IMR-90 (cell line): ENCODE measurements at regions not wholly inside any gene's neighbourhood (a gene's known extent, or its start where the extent isn't known, plus 50 kb on each side); places are given as distances from the start of the nearest gene placed in this dataset.

Experiments
- ATAC-seq: fragments of 200-7000 bp; cut with Tn5 transposase; 2 replicates; pipeline ENCODE4 v1.9.1; 2020; ENCODE audit warnings: low read depth, mild to moderate bottlenecking, moderate library complexity
- BruUV-seq: library from RNA; stranded (reverse); fragments of 400-500 nt; replicated peaks from 2 replicates; lab custom pipeline; 2021; lab: Mats Ljungman, UMichigan
- CTCF ChIA-PET: fragments of 300-600 bp; formaldehyde crosslinking; extraction: SDS; loops from one replicate; lab custom pipeline; 2021; ENCODE audit warnings: antibody characterized with exemption; lab: Yijun Ruan, JAX
- POLR2A ChIA-PET: fragments of 300-600 bp; sonication (Branson Sonifier 250); formaldehyde crosslinking; loops from one replicate; lab custom pipeline; 2022; ENCODE audit warnings: antibody characterized with exemption; ENCODE audit not compliant: unreplicated experiment; lab: Charles Lee
- DNase-seq: peaks from one replicate; pipeline ENCODE4 v3.0.0; 2013
- H2AFZ ChIP-seq: replicated peaks from 2 replicates; pipeline ENCODE3; 2013; ENCODE audit warnings: low read length, mild to moderate bottlenecking; ENCODE audit not compliant: poor library complexity
- H2AK5ac ChIP-seq: 2 replicates; pipeline ENCODE4 v1.6.1; 2013; ENCODE audit warnings: low read depth, low read length, inconsistent platforms
- H2AK9ac ChIP-seq: replicated peaks from 2 replicates; pipeline ENCODE3; 2013; ENCODE audit warnings: mild to moderate bottlenecking, low read depth, low read length, moderate library complexity; ENCODE audit not compliant: poor library complexity
- H2BK120ac ChIP-seq: 2 replicates; pipeline ENCODE4 v1.6.1; 2013; ENCODE audit warnings: low read depth, low read length, inconsistent platforms
- H2BK15ac ChIP-seq: 3 replicates; pipeline ENCODE4 v1.6.1; 2013; ENCODE audit warnings: low read depth, low read length, inconsistent platforms
- H2BK20ac ChIP-seq: 2 replicates; pipeline ENCODE4 v1.6.1; 2013; ENCODE audit warnings: low read depth, mild to moderate bottlenecking, inconsistent platforms, low read length, moderate library complexity
- H2BK5ac ChIP-seq: 2 replicates; pipeline ENCODE4 v1.6.1; 2013; ENCODE audit warnings: mild to moderate bottlenecking, low read depth, low read length, inconsistent platforms; ENCODE audit not compliant: poor library complexity, severe bottlenecking
- H3K14ac ChIP-seq: replicated peaks from 2 replicates; pipeline ENCODE4 v1.6.1; 2013; ENCODE audit warnings: low read depth, low read length, inconsistent platforms
- H3K18ac ChIP-seq: 2 replicates; pipeline ENCODE4 v1.6.1; 2013; ENCODE audit warnings: low read depth, low read length, control low read depth
- H3K23ac ChIP-seq: 2 replicates; pipeline ENCODE4 v1.6.1; 2013; ENCODE audit warnings: low read depth, low read length, inconsistent platforms
- H3K27ac ChIP-seq: 2 replicates; pipeline ENCODE4 v1.5.1; 2013; ENCODE audit warnings: mild to moderate bottlenecking, control low read depth, low read length; ENCODE audit not compliant: insufficient read depth
- H3K27me3 ChIP-seq: 2 replicates; pipeline ENCODE4 v1.6.1; 2013; ENCODE audit warnings: low read length; ENCODE audit not compliant: control insufficient read depth, insufficient read depth
- H3K36me3 ChIP-seq: 2 replicates; pipeline ENCODE4 v1.6.1; 2013; ENCODE audit warnings: low read length, mixed read lengths; ENCODE audit not compliant: control insufficient read depth, insufficient read depth
- H3K4ac ChIP-seq: 2 replicates; pipeline ENCODE4 v1.6.1; 2013; ENCODE audit warnings: low read depth, low read length, inconsistent platforms
- H3K4me1 ChIP-seq: 2 replicates; pipeline ENCODE4 v1.6.1; 2013; ENCODE audit warnings: low read length, mixed read lengths; ENCODE audit not compliant: control insufficient read depth, insufficient read depth
- H3K4me2 ChIP-seq: 2 replicates; pipeline ENCODE4 v1.6.1; 2013; ENCODE audit warnings: low read depth, mild to moderate bottlenecking, control low read depth, low read length, moderate library complexity
- H3K4me3 ChIP-seq: 2 replicates; pipeline ENCODE4 v1.5.1; 2013; ENCODE audit warnings: low read depth, mild to moderate bottlenecking, control low read depth, low read length, moderate library complexity; ENCODE audit not compliant: insufficient read depth
- H3K56ac ChIP-seq: 2 replicates; pipeline ENCODE4 v1.6.1; 2013; ENCODE audit warnings: low read length, inconsistent platforms; ENCODE audit not compliant: insufficient read depth; ENCODE audit errors: extremely low read depth
- H3K79me1 ChIP-seq, 2 experiments: 2 replicates each; pipeline ENCODE4 v1.6.1; 2013; ENCODE audit warnings: low read length in 2 of 2, inconsistent platforms in 1 of 2, low read depth in 1 of 2
- H3K9ac ChIP-seq: 2 replicates; pipeline ENCODE4 v1.6.1; 2013; ENCODE audit warnings: low read depth, low read length, control low read depth
- H3K9me1 ChIP-seq: 2 replicates; pipeline ENCODE4 v1.6.1; 2013; ENCODE audit warnings: low read length, inconsistent platforms; ENCODE audit not compliant: insufficient read depth
- H3K9me3 ChIP-seq: 2 replicates; pipeline ENCODE4 v1.6.1; 2013; ENCODE audit warnings: low read length; ENCODE audit not compliant: control insufficient read depth, insufficient read depth
- H4K20me1 ChIP-seq: 2 replicates; pipeline ENCODE4 v1.6.1; 2013; ENCODE audit warnings: low read length, inconsistent platforms; ENCODE audit not compliant: insufficient read depth
- H4K5ac ChIP-seq: 2 replicates; pipeline ENCODE4 v1.6.1; 2013; ENCODE audit warnings: mild to moderate bottlenecking, low read depth, low read length, control low read depth
- H4K8ac ChIP-seq, 2 experiments: 2 replicates each; pipeline ENCODE4 v1.6.1; 2013; ENCODE audit warnings: low read depth in 2 of 2, low read length in 2 of 2, control low read depth in 1 of 2, inconsistent platforms in 1 of 2
- H4K91ac ChIP-seq: 2 replicates; pipeline ENCODE4 v1.6.1; 2013; ENCODE audit warnings: low read depth, low read length, inconsistent platforms; ENCODE audit not compliant: insufficient read depth
- BHLHE40 ChIP-seq: fragments of 150-350 bp; IDR thresholded peaks from 2 replicates; pipeline ENCODE4 v1.6.1; 2016; ENCODE audit warnings: mild to moderate bottlenecking, low read depth, low read length
- CHD1 ChIP-seq: IDR thresholded peaks from 2 replicates; pipeline ENCODE4 v1.6.1; 2012; ENCODE audit warnings: low read depth, low read length, improper control_type of control experiment
- CTCF ChIP-seq: conservative IDR thresholded peaks from 2 replicates; pipeline ENCODE4 v1.5.1; 2012; ENCODE audit warnings: mild to moderate bottlenecking, low read depth, low read length, improper control_type of control experiment
- FOS ChIP-seq: fragments of 150-350 bp; IDR thresholded peaks from 2 replicates; pipeline ENCODE4 v1.6.1; 2016; ENCODE audit warnings: low read depth, low read length
- MAFK ChIP-seq: IDR thresholded peaks from 2 replicates; pipeline ENCODE4 v1.6.1; 2012; ENCODE audit warnings: low read depth, low read length, improper control_type of control experiment
- MAZ ChIP-seq: IDR thresholded peaks from 2 replicates; pipeline ENCODE4 v1.6.1; 2012; ENCODE audit warnings: low read depth, mild to moderate bottlenecking, low read length, improper control_type of control experiment, moderate library complexity, borderline replicate concordance
- MXI1 ChIP-seq: IDR thresholded peaks from 2 replicates; pipeline ENCODE4 v1.6.1; 2012; ENCODE audit warnings: low read depth, mild to moderate bottlenecking, low read length, moderate library complexity, borderline replicate concordance
- NFE2L2 ChIP-seq: fragments of 150-350 bp; IDR thresholded peaks from 2 replicates; pipeline ENCODE4 v1.6.1; 2016; ENCODE audit warnings: low read depth, mild to moderate bottlenecking, low read length
- POLR2A ChIP-seq: IDR thresholded peaks from 2 replicates; pipeline ENCODE4 v1.6.1; 2012; ENCODE audit warnings: mild to moderate bottlenecking, low read depth, low read length
- RAD21 ChIP-seq: IDR thresholded peaks from 2 replicates; pipeline ENCODE4 v1.6.1; 2012; ENCODE audit warnings: low read length, improper control_type of control experiment
- RCOR1 ChIP-seq: IDR thresholded peaks from 2 replicates; pipeline ENCODE4 v1.6.1; 2012; ENCODE audit warnings: mild to moderate bottlenecking, low read length, improper control_type of control experiment; ENCODE audit not compliant: insufficient replicate concordance
- SMC3 ChIP-seq: fragments of 150-350 bp; IDR thresholded peaks from 2 replicates; pipeline ENCODE4 v1.6.1; 2016; ENCODE audit warnings: low read depth, mild to moderate bottlenecking, antibody characterized with exemption, low read length, moderate library complexity
- WGBS, 2 experiments: methylation state at CpG; one replicate each; pipeline versions ENCODE4 v1.1.5 to v1.1.7; 2013; ENCODE audit warnings: missing lambda C conversion rate in 2 of 2; ENCODE audit not compliant: insufficient read length in 1 of 2; ENCODE audit errors: extremely low coverage in 2 of 2; 5-methylcytosine and 5-hydroxymethylcytosine counted together
- dilution Hi-C: fragments of 300-500 bp; cut with HindIII; formaldehyde crosslinking; loops from one replicate; pipeline ENCODE4 v1.14.3; 2018; ENCODE audit warnings: low sequenced_read_pairs; ENCODE audit not compliant: unreplicated experiment
- in situ Hi-C: fragments of 300-500 bp; cut with MboI; formaldehyde crosslinking; loops from 3 replicates; pipeline ENCODE4 v1.14.3; 2019; ENCODE audit warnings: low sequenced_read_pairs, inconsistent platforms, mixed read lengths
- intact Hi-C: fragments of 100-400 bp; cut with micrococcal nuclease; formaldehyde crosslinking; loops from 2 replicates; pipeline ENCODE4 v1.10.0; 2022
- TF ChIP-seq, protein P1 (sequence below): fragments of 150-350 bp; IDR thresholded peaks from 2 replicates; pipeline ENCODE4 v1.6.1; 2017; ENCODE audit warnings: mild to moderate bottlenecking, antibody characterized with exemption, low read length, low read depth
- TF ChIP-seq, protein P2 (sequence below): fragments of 150-350 bp; IDR thresholded peaks from 2 replicates; pipeline ENCODE4 v1.6.1; 2016; ENCODE audit warnings: low read depth, mild to moderate bottlenecking, low read length, moderate library complexity, borderline replicate concordance

DNA sequence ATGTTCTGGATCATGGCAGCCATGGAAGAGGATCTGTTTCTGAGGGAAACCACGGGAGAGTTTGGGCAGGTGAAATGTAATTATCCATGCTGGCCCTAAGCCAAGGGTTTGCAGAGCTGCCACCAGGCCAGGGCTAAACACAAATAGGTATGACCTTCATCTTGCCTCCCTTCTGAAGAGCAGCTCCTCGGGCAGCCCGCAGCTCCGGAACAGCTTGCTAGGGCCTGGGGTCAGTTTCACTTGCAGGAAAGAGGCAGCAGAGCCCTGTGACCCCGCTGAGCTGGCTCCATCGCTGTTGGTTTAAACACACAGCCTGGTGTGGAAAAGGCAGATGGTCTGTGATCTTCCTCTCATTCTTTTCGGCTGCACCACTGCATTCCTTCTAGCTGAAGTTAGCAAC is 141.4 kb downstream of the TMEM38B start:
- Histone ChIP-seq H3K27ac (no peak overlapping the region), H3K9me3 (no peaks in the 10 kb centered on the region), H4K5ac (no peak overlapping the region), H3K4me2 (peak overlapping the region; percentile 47; the same call in 1 of the 2 replicates), H4K8ac (no peak overlapping the region), H2AFZ (peak overlapping the region; percentile 29), H3K4me1 (no peaks in the 10 kb centered on the region), H2BK15ac (no peak overlapping the region), H2BK20ac (no peak overlapping the region), H2BK5ac (no peak overlapping the region), H4K20me1 (no peaks in the 10 kb centered on the region), H2AK9ac (no peak overlapping the region), H3K79me1 (no peaks in the 10 kb centered on the region), H3K23ac (no peak overlapping the region), H3K9me1 (no peaks in the 10 kb centered on the region), H3K27me3 (no peaks in the 10 kb centered on the region), H3K4ac (no peak overlapping the region), H3K9ac (no peak overlapping the region), H3K4me3 (no peak overlapping the region), H2BK120ac (no peak overlapping the region), H3K36me3 (no peaks in the 10 kb centered on the region), H3K56ac (no peak overlapping the region), H4K91ac (no peak overlapping the region), H2AK5ac (no peak overlapping the region), H3K18ac (no peak overlapping the region), H3K14ac (no peak overlapping the region)
- POLR2A ChIA-PET = no interaction called here
- no peak for TF ChIP-seq CHD1
- TF ChIP-seq, protein P1, sequence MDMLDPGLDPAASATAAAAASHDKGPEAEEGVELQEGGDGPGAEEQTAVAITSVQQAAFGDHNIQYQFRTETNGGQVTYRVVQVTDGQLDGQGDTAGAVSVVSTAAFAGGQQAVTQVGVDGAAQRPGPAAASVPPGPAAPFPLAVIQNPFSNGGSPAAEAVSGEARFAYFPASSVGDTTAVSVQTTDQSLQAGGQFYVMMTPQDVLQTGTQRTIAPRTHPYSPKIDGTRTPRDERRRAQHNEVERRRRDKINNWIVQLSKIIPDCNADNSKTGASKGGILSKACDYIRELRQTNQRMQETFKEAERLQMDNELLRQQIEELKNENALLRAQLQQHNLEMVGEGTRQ = no peak
- no peak for TF ChIP-seq RCOR1
- TF ChIP-seq MAZ = no peak
- TF ChIP-seq BHLHE40 = no peak
- no peak for TF ChIP-seq FOS
- no peak for TF ChIP-seq SMC3
- TF ChIP-seq CTCF = no peak
- TF ChIP-seq, protein P2, sequence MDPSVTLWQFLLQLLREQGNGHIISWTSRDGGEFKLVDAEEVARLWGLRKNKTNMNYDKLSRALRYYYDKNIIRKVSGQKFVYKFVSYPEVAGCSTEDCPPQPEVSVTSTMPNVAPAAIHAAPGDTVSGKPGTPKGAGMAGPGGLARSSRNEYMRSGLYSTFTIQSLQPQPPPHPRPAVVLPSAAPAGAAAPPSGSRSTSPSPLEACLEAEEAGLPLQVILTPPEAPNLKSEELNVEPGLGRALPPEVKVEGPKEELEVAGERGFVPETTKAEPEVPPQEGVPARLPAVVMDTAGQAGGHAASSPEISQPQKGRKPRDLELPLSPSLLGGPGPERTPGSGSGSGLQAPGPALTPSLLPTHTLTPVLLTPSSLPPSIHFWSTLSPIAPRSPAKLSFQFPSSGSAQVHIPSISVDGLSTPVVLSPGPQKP = no peak
- no peak for TF ChIP-seq RAD21
- no peak for TF ChIP-seq MAFK
- no peak for TF ChIP-seq NFE2L2
- TF ChIP-seq MXI1 = no peak
- TF ChIP-seq POLR2A = no peak
- no TSS peak for BruUV-seq
- no CpG with 5 or more reads among the region's 7 CpGs for WGBS, 2 experiments
- ATAC-seq (no peak), DNase-seq (peak; percentile 5)
- CTCF ChIA-PET = no interaction called here
- dilution Hi-C loops (no loop called here), intact Hi-C loops (no loop called here), in situ Hi-C loops (loop anchor here (25.0 kb wide), 1 partner anchor 1327 kb away; no protein-coding TSS in a partner anchor)
